ENCODE measurements at regions not wholly inside any gene's neighbourhood (a gene's known extent, or its start where the extent isn't known, plus 50 kb on each side); places are given as distances from the start of the nearest gene placed in this dataset.

- TF ChIP-seq CTCF (conservative IDR thresholded peaks at IDR 0.05 in 1 of 2, IDR thresholded peaks at IDR 0.05 in 1 of 2; ENCODE audit: extremely low read depth in 1 of 2, insufficient read depth in 1 of 2, low read depth in 1 of 2, low read length in 2 of 2) (no peak), EZH2 (IDR thresholded peaks at IDR 0.05; ENCODE audit: borderline replicate concordance, low read length) (no peak)
Observed at GRCh38 chr6:48619771-48620170, 508.8 kb upstream of the PTCHD4 start.

All from mammary epithelial cell (primary cell).